ENCODE measurements at regions not wholly inside any gene's neighbourhood (a gene's known extent, or its start where the extent isn't known, plus 50 kb on each side); places are given as distances from the start of the nearest gene placed in this dataset.

- DNase-seq (no peak), ATAC-seq (no peak)
- intact Hi-C loops (cut with micrococcal nuclease) = no loop called here
Measured at GRCh38 chr5:2696156-2696807, 55.2 kb downstream of the IRX2 start.

- intact Hi-C loops (cut with micrococcal nuclease) = no loop called here
- ATAC-seq (no peak), DNase-seq (no peak)
Measured at GRCh38 chr5:2695200-2695891, 56.1 kb downstream of the IRX2 start.

- ATAC-seq (no peak), DNase-seq (no peak)
- intact Hi-C loops (cut with micrococcal nuclease) = no loop called here
Measured at GRCh38 chr5:2691530-2691929, 59.9 kb downstream of the IRX2 start.

- ATAC-seq = no peak
- no peak for DNase-seq
- intact Hi-C loops (cut with micrococcal nuclease) = no loop called here
Measured at GRCh38 chr5:2690293-2690692, 61.2 kb downstream of the IRX2 start.

GRCh38 chr5:2688586-2688985 lies 62.9 kb downstream of the IRX2 start:
- DNase-seq (no peak), ATAC-seq (no peak)
- intact Hi-C loops (cut with micrococcal nuclease) = no loop called here

GRCh38 chr5:2687746-2688145 lies 63.7 kb downstream of the IRX2 start:
- no peak for ATAC-seq
- no peak for DNase-seq
- intact Hi-C loops (cut with micrococcal nuclease) = no loop called here

GRCh38 chr5:2686321-2687124 lies 65.0 kb downstream of the IRX2 start:
- intact Hi-C loops (cut with micrococcal nuclease) = no loop called here
- no peak for DNase-seq
- no peak for ATAC-seq

- ATAC-seq = no peak
- DNase-seq = no peak
- intact Hi-C loops (cut with micrococcal nuclease) = no loop called here
Measured at GRCh38 chr5:2685651-2686272, 65.7 kb downstream of the IRX2 start.

- intact Hi-C loops (cut with micrococcal nuclease) = no loop called here
- no peak for DNase-seq
- no peak for ATAC-seq
Measured at GRCh38 chr5:2684606-2685005, 66.9 kb downstream of the IRX2 start.

GRCh38 chr5:2683720-2684119 lies 67.8 kb downstream of the IRX2 start:
- intact Hi-C loops (cut with micrococcal nuclease) = no loop called here
- DNase-seq = no peak
- ATAC-seq = no peak

GRCh38 chr5:2681476-2681875 lies 70.0 kb downstream of the IRX2 start:
- DNase-seq = no peak
- intact Hi-C loops (cut with micrococcal nuclease) = no loop called here
- no peak for ATAC-seq

- ATAC-seq = no peak
- intact Hi-C loops (cut with micrococcal nuclease) = no loop called here
Measured at GRCh38 chr5:2680979-2681378, 70.5 kb downstream of the IRX2 start.

GRCh38 chr5:2677689-2678088 lies 73.8 kb downstream of the IRX2 start:
- intact Hi-C loops (cut with micrococcal nuclease) = no loop called here
- no peak for ATAC-seq
- no peak for DNase-seq

More at GRCh38 chr5:2680979-2681378, 70.5 kb downstream of the IRX2 start:
- DNase-seq = no peak

GRCh38 chr5:2675548-2675947 lies 75.9 kb downstream of the IRX2 start:
- DNase-seq (no peak), ATAC-seq (no peak)
- intact Hi-C loops (cut with micrococcal nuclease) = no loop called here

- intact Hi-C loops (cut with micrococcal nuclease) = no loop called here
Measured at GRCh38 chr5:2674456-2674855, 77.0 kb downstream of the IRX2 start.

GRCh38 chr5:2670940-2671339 lies 80.5 kb downstream of the IRX2 start:
- intact Hi-C loops (cut with micrococcal nuclease) = no loop called here
- no peak for DNase-seq
- ATAC-seq = no peak

More at GRCh38 chr5:2674456-2674855, 77.0 kb downstream of the IRX2 start:
- no peak for DNase-seq
- ATAC-seq = no peak

- intact Hi-C loops (cut with micrococcal nuclease) = no loop called here
- DNase-seq (no peak), ATAC-seq (no peak)
Measured at GRCh38 chr5:2669913-2670312, 81.6 kb downstream of the IRX2 start.

- intact Hi-C loops (cut with micrococcal nuclease) = no loop called here
- no peak for DNase-seq
- no peak for ATAC-seq
Measured at GRCh38 chr5:2669259-2669658, 82.2 kb downstream of the IRX2 start.

GRCh38 chr5:2666081-2666480 lies 85.4 kb downstream of the IRX2 start:
- DNase-seq = no peak
- intact Hi-C loops (cut with micrococcal nuclease) = no loop called here

GRCh38 chr5:2663489-2663888 lies 88.0 kb downstream of the IRX2 start:
- no peak for ATAC-seq
- intact Hi-C loops (cut with micrococcal nuclease) = no loop called here
- no peak for DNase-seq

More at GRCh38 chr5:2666081-2666480, 85.4 kb downstream of the IRX2 start:
- no peak for ATAC-seq
